Right lobe of liver (tissue), 6 donors: ENCODE measurements at regions not wholly inside any gene's neighbourhood (a gene's known extent, or its start where the extent isn't known, plus 50 kb on each side); places are given as distances from the start of the nearest gene placed in this dataset.

Experiments
- ATAC-seq, 4 donors: fragments of 200-7000 bp; cut with Tn5 transposase; one replicate each; pipeline ENCODE4 v1.9.1; 2020; ENCODE audit warnings: mild to moderate bottlenecking in 4 of 4, moderate library complexity in 4 of 4
- DNase-seq, 3 donors: peaks; one replicate each; pipeline ENCODE4 v3.0.0-alpha.2; 2020
- H3K27ac ChIP-seq, 3 donors: fragments of 200-600 bp; one replicate each; pipeline ENCODE4 v1.8.0; 2022
- H3K27me3 ChIP-seq, 2 donors: fragments of 200-600 bp; one replicate each; pipeline ENCODE4 v1.8.0; 2022
- H3K36me3 ChIP-seq, 4 donors: fragments of 200-600 bp; sonication (generic) in 1 of 4; one replicate each; pipeline versions ENCODE4 v1.5.1 to v1.8.0; 2017 to 2022; ENCODE audit warnings: control low read depth in 1 of 4
- H3K4me1 ChIP-seq, 4 donors: fragments of 200-600 bp; sonication (generic) in 1 of 4; one replicate each; pipeline versions ENCODE4 v1.5.1 to v1.8.0; 2017 to 2022; ENCODE audit warnings: control low read depth in 1 of 4
- H3K4me3 ChIP-seq, 3 donors: fragments of 200-600 bp; one replicate each; pipeline ENCODE4 v1.8.0; 2022
- H3K9me3 ChIP-seq, 4 donors: fragments of 200-600 bp; sonication (generic) in 1 of 4; one replicate each; pipeline versions ENCODE4 v1.5.1 to v1.8.0; 2017 to 2022; ENCODE audit warnings: control low read depth in 1 of 4
- POLR2A ChIP-seq: fragments of 450-650 bp; IDR thresholded peaks from one replicate; pipeline ENCODE4 v1.6.1; 2017; ENCODE audit warnings: antibody characterized with exemption, mild to moderate bottlenecking
- WGBS: methylation state at CpG from one replicate; pipeline ENCODE4 v1.1.6; 2018; ENCODE audit warnings: low coverage, low lambda C conversion rate; ENCODE audit not compliant: insufficient coverage; ENCODE audit errors: missing lambda C conversion rate; 5-methylcytosine and 5-hydroxymethylcytosine counted together
- intact Hi-C, 2 donors: fragments of 100-400 bp; cut with DNase I; formaldehyde crosslinking; loops; one replicate each; pipeline versions ENCODE4 v1.11.2 to v1.14.1; 2022
- TF ChIP-seq, protein P1 (sequence below), 4 donors: fragments of 200-600 bp in 3 of 4; fragments of 450-650 bp in 1 of 4; IDR thresholded peaks; one replicate each; pipeline versions ENCODE4 v1.5.1 to v1.8.0; 2016 to 2022; ENCODE audit warnings: antibody characterized with exemption in 4 of 4, mild to moderate bottlenecking in 2 of 4
- donor health status: DM: no; HTN: yes; CAD: no.
- donor health status: DM: no; HTN: no; CAD: no.
- donor health status: DM: no; HTN: no; CAD: no.
- donor health status: DM: no; HTN: yes; CAD: no.
- donor health status: DM: no; HTN: yes; CAD: no.

- DNase-seq, result no peak
- intact Hi-C loops, result no loop called here
- no peaks in the 10 kb centered on the region for H3K36me3 ChIP-seq
- ATAC-seq, result peak in 2 of 4 donors; percentile 19 to 33
- WGBS, result 44% methylated on average over 3 of the region's 4 CpGs
- H3K27ac ChIP-seq, result peak overlapping the region in 1 of 3 donors; percentile 52
- no peaks in the 10 kb centered on the region for H3K9me3 ChIP-seq
- H3K4me1 ChIP-seq, result no peaks in the 10 kb centered on the region
- no peaks in the 10 kb centered on the region for H3K27me3 ChIP-seq
- no peak for TF ChIP-seq POLR2A
- TF ChIP-seq, protein P1, sequence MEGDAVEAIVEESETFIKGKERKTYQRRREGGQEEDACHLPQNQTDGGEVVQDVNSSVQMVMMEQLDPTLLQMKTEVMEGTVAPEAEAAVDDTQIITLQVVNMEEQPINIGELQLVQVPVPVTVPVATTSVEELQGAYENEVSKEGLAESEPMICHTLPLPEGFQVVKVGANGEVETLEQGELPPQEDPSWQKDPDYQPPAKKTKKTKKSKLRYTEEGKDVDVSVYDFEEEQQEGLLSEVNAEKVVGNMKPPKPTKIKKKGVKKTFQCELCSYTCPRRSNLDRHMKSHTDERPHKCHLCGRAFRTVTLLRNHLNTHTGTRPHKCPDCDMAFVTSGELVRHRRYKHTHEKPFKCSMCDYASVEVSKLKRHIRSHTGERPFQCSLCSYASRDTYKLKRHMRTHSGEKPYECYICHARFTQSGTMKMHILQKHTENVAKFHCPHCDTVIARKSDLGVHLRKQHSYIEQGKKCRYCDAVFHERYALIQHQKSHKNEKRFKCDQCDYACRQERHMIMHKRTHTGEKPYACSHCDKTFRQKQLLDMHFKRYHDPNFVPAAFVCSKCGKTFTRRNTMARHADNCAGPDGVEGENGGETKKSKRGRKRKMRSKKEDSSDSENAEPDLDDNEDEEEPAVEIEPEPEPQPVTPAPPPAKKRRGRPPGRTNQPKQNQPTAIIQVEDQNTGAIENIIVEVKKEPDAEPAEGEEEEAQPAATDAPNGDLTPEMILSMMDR (IDR thresholded peaks at IDR 0.05), result no peak
- H3K4me3 ChIP-seq, result no peak overlapping the region
Measured at GRCh38 chr2:207394203-207394781, 135.5 kb upstream of the CREB1 start.

DNA sequence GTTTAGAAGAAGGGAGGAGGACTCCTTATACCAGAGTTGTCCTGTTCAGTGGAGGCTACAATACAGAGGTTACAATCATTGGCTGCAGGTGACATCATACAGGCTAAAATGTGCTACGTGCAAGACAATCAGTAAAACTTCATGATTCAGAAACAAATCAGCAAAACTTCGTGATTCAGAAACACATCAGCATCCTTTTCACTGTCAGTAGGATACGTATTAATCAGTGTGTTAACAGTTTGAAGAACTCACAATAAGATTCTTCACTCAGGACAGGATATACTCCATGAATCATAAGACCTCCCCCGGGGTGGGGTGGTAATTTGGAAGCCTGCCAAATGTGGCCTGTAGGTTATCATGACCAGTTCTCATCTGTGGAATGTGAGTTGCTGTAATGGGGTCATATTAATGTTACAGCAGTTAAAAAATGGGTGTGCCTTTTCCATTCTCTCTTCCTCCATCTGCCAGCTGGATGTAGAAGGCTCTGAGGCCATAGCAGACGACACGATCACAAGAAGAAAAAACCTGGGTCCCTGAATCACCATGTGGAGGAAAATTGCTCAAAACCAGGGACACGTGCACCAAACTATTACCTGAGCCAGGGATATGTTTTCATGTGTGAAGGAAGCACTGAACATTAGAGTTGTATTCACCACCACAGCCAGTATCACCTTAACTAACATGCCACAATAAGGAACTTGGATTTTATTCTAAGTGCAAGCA, 134.8 kb upstream of the CREB1 start:
- no peaks in the 10 kb centered on the region for H3K9me3 ChIP-seq
- peak overlapping the region in 1 of 3 donors; percentile 52 for H3K27ac ChIP-seq
- WGBS, result 60% methylated on average over 7 of the region's 7 CpGs
- no peak for TF ChIP-seq POLR2A
- TF ChIP-seq, protein P1 (IDR thresholded peaks at IDR 0.05), result no peak
- peak in 1 of 3 donors; percentile 47 for DNase-seq
- intact Hi-C loops, result no loop called here
- no peaks in the 10 kb centered on the region for H3K36me3 ChIP-seq
- H3K27me3 ChIP-seq, result no peaks in the 10 kb centered on the region
- ATAC-seq, result peak; percentile 37 to 92 (median 62)
- H3K4me3 ChIP-seq, result no peak overlapping the region
- no peaks in the 10 kb centered on the region for H3K4me1 ChIP-seq

DNA sequence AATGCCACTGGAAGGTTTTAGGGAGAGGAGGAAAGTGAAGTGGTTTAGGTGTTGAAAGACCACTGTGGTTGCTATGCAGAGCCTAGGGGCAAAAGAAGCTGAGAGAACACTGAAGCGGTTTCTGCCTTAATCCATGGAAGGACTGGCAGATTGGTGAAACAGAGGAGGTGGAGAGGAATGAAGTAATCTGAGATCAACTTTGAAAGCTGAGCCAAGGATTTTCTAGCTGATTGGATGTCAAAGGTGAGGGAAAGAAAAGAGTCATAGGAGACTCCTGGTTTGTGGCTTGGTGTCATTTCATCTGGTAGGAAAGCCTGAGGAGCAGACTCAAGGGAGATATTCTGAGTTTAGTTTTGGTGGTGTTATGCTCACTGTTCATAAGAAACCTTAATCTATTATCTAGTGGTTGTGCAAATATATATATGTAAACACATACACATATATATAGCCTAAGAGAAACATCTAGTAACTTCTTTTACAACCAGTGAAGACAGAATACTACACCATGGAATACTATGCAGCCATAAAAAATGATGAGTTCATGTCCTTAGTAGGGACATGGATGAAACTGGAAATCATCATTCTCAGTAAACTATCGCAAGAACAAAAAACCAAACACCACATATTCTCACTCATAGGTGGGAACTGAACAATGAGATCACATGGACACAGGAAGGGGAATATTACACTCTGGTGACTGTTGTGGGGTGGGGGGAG, 134.1 kb upstream of the CREB1 start:
- Histone ChIP-seq H3K4me1 (no peaks in the 10 kb centered on the region), H3K4me3 (no peak overlapping the region), H3K27me3 (no peaks in the 10 kb centered on the region), H3K9me3 (no peaks in the 10 kb centered on the region), H3K27ac (no peak overlapping the region), H3K36me3 (no peaks in the 10 kb centered on the region)
- intact Hi-C loops, result no loop called here
- DNase-seq (no peak), ATAC-seq (no peak)
- WGBS, result 88% methylated on average over 1 of the region's 2 CpGs
- TF ChIP-seq POLR2A, result no peak
- TF ChIP-seq, protein P1 (IDR thresholded peaks at IDR 0.05), result no peak

- Histone ChIP-seq H3K27me3 (no peaks in the 10 kb centered on the region), H3K36me3 (no peaks in the 10 kb centered on the region), H3K9me3 (no peaks in the 10 kb centered on the region), H3K27ac (no peak overlapping the region), H3K4me3 (no peak overlapping the region), H3K4me1 (no peaks in the 10 kb centered on the region)
- DNase-seq (no peak), ATAC-seq (no peak)
- TF ChIP-seq, protein P1 (IDR thresholded peaks at IDR 0.05), result no peak
- 75% methylated on average over 8 of the region's 9 CpGs for WGBS
- intact Hi-C loops, result no loop called here
Measured at GRCh38 chr2:207397917-207398655, 131.7 kb upstream of the CREB1 start.
